HG03432 (cell line): ENCODE measurements at regions not wholly inside any gene's neighbourhood (a gene's known extent, or its start where the extent isn't known, plus 50 kb on each side); places are given as distances from the start of the nearest gene placed in this dataset.
"Not testable (repeated sequence)": the region's sequence is repeated elsewhere in the genome, so short reads cannot be mapped to it uniquely, and the experiment has no call there.

Experiments
- ATAC-seq: cut with Tn5 transposase; IDR thresholded peaks from one replicate; pipeline ENCODE4 v1.9.1; 2021; ENCODE audit warnings: mild to moderate bottlenecking, moderate library complexity; ENCODE audit not compliant: unreplicated experiment

- no peak for ATAC-seq
Measured at GRCh38 chr3:161599697-161600096, 103.1 kb downstream of the OTOL1 start.

- ATAC-seq: no peak
Measured at GRCh38 chr3:161600173-161600572, 103.6 kb downstream of the OTOL1 start.

GRCh38 chr3:161602475-161602874 lies 105.9 kb downstream of the OTOL1 start:
- no peak for ATAC-seq

- ATAC-seq: no peak
Measured at GRCh38 chr3:161602918-161603317, 106.3 kb downstream of the OTOL1 start.

GRCh38 chr3:161607056-161607455 lies 110.4 kb downstream of the OTOL1 start:
- no peak for ATAC-seq

GRCh38 chr3:161619351-161619750 lies 122.7 kb downstream of the OTOL1 start:
- ATAC-seq: no peak

GRCh38 chr3:161630794-161631193 lies 134.2 kb downstream of the OTOL1 start:
- no peak for ATAC-seq

- no peak for ATAC-seq
Measured at GRCh38 chr3:161631536-161631935, 134.9 kb downstream of the OTOL1 start.

GRCh38 chr3:161637559-161637958 lies 141.0 kb downstream of the OTOL1 start:
- no peak for ATAC-seq

GRCh38 chr3:161639095-161639494 lies 142.5 kb downstream of the OTOL1 start:
- ATAC-seq: not testable (repeated sequence)

- no peak for ATAC-seq
Measured at GRCh38 chr3:161640181-161640580, 143.6 kb downstream of the OTOL1 start.

- no peak for ATAC-seq
Measured at GRCh38 chr3:161641287-161641686, 144.7 kb downstream of the OTOL1 start.

- no peak for ATAC-seq
Measured at GRCh38 chr3:161644891-161645635, 148.5 kb downstream of the OTOL1 start.

GRCh38 chr3:161647936-161648470 lies 151.4 kb downstream of the OTOL1 start:
- ATAC-seq: no peak

- ATAC-seq: peak; percentile 73
Measured at GRCh38 chr3:161649900-161650484, 153.4 kb downstream of the OTOL1 start.

- no peak for ATAC-seq
Measured at GRCh38 chr3:161657786-161658185, 161.2 kb downstream of the OTOL1 start.

GRCh38 chr3:161671141-161671540 lies 174.5 kb downstream of the OTOL1 start:
- no peak for ATAC-seq

- ATAC-seq: no peak
Measured at GRCh38 chr3:161672478-161672877, 175.9 kb downstream of the OTOL1 start.

- ATAC-seq: no peak
Measured at GRCh38 chr3:161673866-161674265, 177.3 kb downstream of the OTOL1 start.

- no peak for ATAC-seq
Measured at GRCh38 chr3:161674402-161674801, 177.8 kb downstream of the OTOL1 start.

- ATAC-seq: not testable (repeated sequence)
Measured at GRCh38 chr3:161681831-161682230, 185.2 kb downstream of the OTOL1 start.

- peak; percentile 74 for ATAC-seq
Measured at GRCh38 chr3:161682715-161683114, 186.1 kb downstream of the OTOL1 start.
